ENCODE measurements at regions not wholly inside any gene's neighbourhood (a gene's known extent, or its start where the extent isn't known, plus 50 kb on each side); places are given as distances from the start of the nearest gene placed in this dataset.

- TF ChIP-seq EZH2 (optimal IDR thresholded peaks at IDR 0.05; ENCODE audit: low read depth, low read length) (no peak), CTCF (IDR thresholded peaks at IDR 0.05; ENCODE audit: low read length) (no peak)
These were observed 472.8 kb downstream of the CCDC171 start for GRCh38 chr9:16025627-16026026.

Measured in MM.1S (cell line).